Nephron (organoid): ENCODE measurements at regions not wholly inside any gene's neighbourhood (a gene's known extent, or its start where the extent isn't known, plus 50 kb on each side); places are given as distances from the start of the nearest gene placed in this dataset.
A peak's percentile ranks its signal among the peaks of the same experiment; 100 is the strongest.

Experiments
- H3K27ac Mint-ChIP-seq, 3 experiments: 2 replicates each; pipeline ENCODE4 v1.8.0; 2020; ENCODE audit warnings: mixed read lengths in 3 of 3, mild to moderate bottlenecking in 2 of 3, moderate library complexity in 1 of 3
- H3K27me3 Mint-ChIP-seq: 2 replicates; pipeline ENCODE4 v1.8.0; 2021; ENCODE audit warnings: low read depth, mild to moderate bottlenecking, moderate library complexity, mixed read lengths
- H3K36me3 Mint-ChIP-seq: 2 replicates; pipeline ENCODE4 v1.8.0; 2020; ENCODE audit warnings: low read depth, mixed read lengths
- H3K4me1 Mint-ChIP-seq: 2 replicates; pipeline ENCODE4 v1.8.0; 2020; ENCODE audit warnings: mixed read lengths
- H3K4me3 Mint-ChIP-seq, 3 experiments: 2 replicates each; pipeline ENCODE4 v1.8.0; 2020; ENCODE audit warnings: mild to moderate bottlenecking in 3 of 3, mixed read lengths in 3 of 3, moderate library complexity in 2 of 3
- H3K9me3 Mint-ChIP-seq: 2 replicates; pipeline ENCODE4 v1.8.0; 2020; ENCODE audit warnings: mixed read lengths
- TF ChIP-seq, protein P1 (sequence below), 3 experiments: fragments of 200-600 bp; sonication (generic); IDR thresholded peaks; one replicate each; pipeline ENCODE4 v1.5.0; 2021; ENCODE audit warnings: antibody characterized with exemption in 3 of 3; ENCODE audit not compliant: unreplicated experiment in 3 of 3

DNA sequence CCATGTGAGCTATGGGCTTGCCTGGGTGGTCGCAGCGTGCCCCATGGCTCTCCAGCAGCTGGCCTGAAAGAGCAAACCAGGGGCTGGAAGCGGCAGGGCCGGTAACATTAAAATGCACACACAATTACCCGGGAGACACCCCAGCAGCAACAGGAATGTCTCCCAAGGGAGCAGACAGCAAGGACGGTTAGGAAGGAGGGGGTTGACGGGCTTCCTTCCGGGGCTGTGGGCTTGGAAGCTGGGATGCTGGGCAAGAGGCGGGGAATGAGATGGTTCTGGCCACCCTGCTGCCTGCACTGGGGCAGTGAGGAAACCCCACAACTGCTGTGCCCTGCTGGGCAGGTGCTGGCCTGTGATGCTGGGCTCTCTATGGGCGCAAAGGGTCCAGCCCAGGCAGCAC lies 71.8 kb upstream of the ADAMTS2 start:
- H3K4me1 Mint-ChIP-seq: peaks cover 6% of the 10 kb centered on the region
- TF ChIP-seq, protein P1, sequence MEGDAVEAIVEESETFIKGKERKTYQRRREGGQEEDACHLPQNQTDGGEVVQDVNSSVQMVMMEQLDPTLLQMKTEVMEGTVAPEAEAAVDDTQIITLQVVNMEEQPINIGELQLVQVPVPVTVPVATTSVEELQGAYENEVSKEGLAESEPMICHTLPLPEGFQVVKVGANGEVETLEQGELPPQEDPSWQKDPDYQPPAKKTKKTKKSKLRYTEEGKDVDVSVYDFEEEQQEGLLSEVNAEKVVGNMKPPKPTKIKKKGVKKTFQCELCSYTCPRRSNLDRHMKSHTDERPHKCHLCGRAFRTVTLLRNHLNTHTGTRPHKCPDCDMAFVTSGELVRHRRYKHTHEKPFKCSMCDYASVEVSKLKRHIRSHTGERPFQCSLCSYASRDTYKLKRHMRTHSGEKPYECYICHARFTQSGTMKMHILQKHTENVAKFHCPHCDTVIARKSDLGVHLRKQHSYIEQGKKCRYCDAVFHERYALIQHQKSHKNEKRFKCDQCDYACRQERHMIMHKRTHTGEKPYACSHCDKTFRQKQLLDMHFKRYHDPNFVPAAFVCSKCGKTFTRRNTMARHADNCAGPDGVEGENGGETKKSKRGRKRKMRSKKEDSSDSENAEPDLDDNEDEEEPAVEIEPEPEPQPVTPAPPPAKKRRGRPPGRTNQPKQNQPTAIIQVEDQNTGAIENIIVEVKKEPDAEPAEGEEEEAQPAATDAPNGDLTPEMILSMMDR (IDR thresholded peaks at IDR 0.05; ENCODE audit: unreplicated experiment in 3 of 3): no peak
- H3K9me3 Mint-ChIP-seq: no peaks in the 10 kb centered on the region
- H3K4me3 Mint-ChIP-seq: no peak overlapping the region
- no peaks in the 10 kb centered on the region for H3K36me3 Mint-ChIP-seq
- H3K27me3 Mint-ChIP-seq: peaks cover 16% of the 10 kb centered on the region
- peak overlapping the region in 2 of 3 experiments; percentile 2 to 39 for H3K27ac Mint-ChIP-seq

DNA sequence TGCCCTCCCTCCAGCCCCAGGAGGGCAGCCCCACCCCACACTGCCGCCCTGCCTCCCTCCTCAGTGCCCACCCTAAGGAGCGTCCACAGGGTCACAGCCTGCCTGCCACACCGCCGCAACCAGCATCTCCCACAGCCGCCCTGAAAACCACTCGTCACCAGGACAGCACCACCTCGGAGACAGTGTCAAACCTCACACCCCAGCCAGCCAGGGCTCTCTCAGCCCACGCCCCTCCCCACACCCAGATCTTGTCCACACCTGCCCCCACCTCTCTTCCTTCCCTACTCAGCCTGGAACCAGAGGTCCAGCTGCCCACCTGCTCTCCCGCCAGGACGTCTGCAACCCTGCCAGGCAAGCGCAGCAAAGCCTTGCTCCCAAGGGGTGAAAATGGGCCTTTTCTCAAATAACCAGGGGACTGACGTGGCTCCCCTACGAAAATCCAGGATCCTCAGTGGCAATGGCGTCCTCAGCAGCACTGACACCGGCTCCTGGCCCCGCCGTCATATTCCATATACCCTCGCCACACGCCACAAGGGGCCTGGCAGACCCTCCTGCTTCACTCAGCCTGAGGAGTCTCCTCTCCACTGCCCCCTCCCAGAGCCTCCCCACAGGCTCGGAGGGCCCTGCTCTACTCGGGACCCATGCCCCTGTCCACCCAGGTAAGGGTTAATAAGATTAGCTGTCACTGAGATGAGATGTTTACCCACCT lies 71.0 kb upstream of the ADAMTS2 start:
- Mint-ChIP-seq H3K27me3 (peaks cover 16% of the 10 kb centered on the region), H3K9me3 (no peaks in the 10 kb centered on the region), H3K4me3 (no peak overlapping the region), H3K4me1 (peaks cover 6% of the 10 kb centered on the region), H3K36me3 (no peaks in the 10 kb centered on the region), H3K27ac (peak overlapping the region in 2 of 3 experiments; percentile 2 to 39)
- TF ChIP-seq, protein P1 (IDR thresholded peaks at IDR 0.05; ENCODE audit: unreplicated experiment in 3 of 3): no peak

DNA sequence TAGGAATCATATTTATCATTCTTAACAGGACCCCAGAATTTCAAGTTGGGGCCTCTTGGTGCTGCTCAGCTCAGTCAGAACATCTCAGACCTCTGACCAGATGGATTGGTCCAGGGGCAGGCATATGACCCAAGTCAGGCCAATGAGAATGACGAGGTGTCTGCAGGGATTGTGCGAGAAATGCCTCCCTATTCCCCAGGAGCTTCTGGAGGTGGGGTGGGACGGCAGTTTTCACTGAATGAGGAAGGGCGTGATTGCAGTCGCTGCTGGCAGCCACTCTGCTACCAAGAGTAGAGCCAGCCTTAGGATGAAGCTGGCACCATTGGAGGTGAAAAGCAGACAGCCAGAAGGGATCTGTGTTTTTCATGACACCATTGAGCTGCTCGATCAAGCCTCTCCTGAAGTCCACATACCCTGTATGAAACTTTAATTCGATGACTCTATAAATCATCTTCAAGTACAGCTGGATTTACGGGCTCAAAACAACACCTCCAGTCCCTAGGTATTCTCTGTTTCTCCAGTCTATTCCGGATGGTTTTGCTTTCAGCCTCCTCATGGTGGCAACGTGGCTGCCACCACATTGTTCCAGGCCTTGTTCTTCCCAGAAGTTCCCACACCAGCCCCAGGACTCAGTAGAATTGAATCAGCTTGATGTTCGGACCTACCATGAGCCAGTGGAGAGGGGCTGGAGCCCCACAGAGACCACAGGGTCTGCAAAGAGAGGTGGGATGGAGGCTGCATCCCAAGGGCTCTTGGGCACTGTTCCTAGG lies 70.2 kb upstream of the ADAMTS2 start:
- Mint-ChIP-seq H3K9me3 (no peaks in the 10 kb centered on the region), H3K27ac (peak overlapping the region in 2 of 3 experiments; percentile 23 to 41), H3K27me3 (peaks cover 16% of the 10 kb centered on the region), H3K4me1 (peaks cover 6% of the 10 kb centered on the region), H3K36me3 (no peaks in the 10 kb centered on the region), H3K4me3 (no peak overlapping the region)
- TF ChIP-seq, protein P1 (IDR thresholded peaks at IDR 0.05; ENCODE audit: unreplicated experiment in 3 of 3): no peak

DNA sequence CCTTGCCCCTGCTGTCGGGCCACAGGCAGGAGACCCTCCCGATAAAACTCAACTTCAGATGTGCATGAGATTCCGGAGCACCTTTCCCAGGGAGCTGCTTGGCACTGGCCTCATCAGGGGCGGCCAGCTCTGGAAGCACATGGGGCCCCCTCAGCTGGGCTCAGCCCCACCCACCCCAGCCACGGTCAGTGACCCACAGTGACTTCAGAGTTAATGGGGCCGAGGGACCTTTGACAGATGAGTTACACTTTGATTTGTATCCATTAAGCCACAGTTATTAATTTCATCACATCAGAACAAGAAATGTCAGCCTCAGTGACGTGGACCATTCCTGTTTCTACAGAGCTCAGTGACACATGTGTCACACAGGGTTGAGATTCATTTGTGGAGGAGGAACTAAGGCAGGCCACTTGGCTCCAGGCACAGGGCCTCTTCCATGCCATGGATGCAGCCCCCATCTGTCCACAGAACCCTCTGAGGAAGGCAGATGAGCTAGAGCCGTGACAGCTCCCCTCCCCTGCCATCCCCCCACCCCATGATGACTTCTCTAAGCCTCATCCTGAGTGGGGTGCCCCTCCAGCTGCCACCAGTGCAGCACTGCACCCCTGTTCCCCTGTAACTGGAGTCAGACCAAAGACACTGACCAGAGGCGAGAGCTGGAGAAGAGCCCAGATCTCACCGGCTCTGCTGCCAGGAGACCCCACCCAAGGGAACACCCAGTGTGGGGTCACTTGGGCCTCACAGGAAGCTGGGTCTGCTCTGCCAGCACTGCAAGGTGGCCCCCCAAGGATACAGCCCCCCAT lies 69.4 kb upstream of the ADAMTS2 start:
- H3K27ac Mint-ChIP-seq: peak overlapping the region in 2 of 3 experiments; percentile 23 to 41
- peaks cover 6% of the 10 kb centered on the region for H3K4me1 Mint-ChIP-seq
- H3K36me3 Mint-ChIP-seq: no peaks in the 10 kb centered on the region
- no peak overlapping the region for H3K4me3 Mint-ChIP-seq
- TF ChIP-seq, protein P1 (IDR thresholded peaks at IDR 0.05; ENCODE audit: unreplicated experiment in 3 of 3): no peak
- no peaks in the 10 kb centered on the region for H3K9me3 Mint-ChIP-seq
- H3K27me3 Mint-ChIP-seq: peaks cover 16% of the 10 kb centered on the region

DNA sequence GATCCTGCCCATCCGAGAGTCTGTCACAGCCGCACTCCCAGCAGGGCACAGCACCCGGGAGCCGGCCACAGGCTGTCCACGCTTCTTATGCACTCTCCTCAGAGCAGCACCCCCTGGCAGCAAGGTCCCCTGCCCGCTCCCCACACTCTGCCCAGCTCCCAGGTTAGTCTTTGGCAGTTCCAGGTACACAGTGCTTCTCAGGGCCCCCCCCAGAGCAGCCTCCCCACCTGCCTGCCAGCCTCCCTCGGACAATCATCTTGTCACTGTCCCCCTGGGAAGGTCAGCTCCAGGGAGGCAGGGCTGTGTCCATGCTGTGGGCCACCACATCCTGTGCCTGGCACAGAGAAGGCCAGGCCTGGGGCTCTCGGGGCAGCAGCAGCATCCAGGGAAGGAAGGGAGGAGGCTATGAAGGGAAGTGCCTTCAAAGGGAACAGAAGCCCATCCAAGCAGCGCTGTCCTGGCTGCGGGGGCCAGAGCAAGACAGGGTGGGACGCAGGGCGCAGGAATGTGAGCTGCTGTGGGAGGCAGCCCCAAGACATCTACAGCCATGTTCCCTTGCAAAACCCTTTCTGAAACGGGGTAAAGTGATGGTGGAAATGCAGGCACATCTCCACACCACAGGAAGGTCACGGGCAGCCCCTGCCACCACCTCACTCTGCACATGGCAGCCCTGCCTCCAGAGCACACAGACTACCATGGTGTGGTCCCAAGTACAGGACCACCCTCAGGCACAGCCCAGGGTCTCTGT lies 68.6 kb upstream of the ADAMTS2 start:
- Mint-ChIP-seq H3K27me3 (peaks cover 9% of the 10 kb centered on the region), H3K36me3 (no peaks in the 10 kb centered on the region), H3K4me1 (peaks cover 9% of the 10 kb centered on the region), H3K9me3 (no peaks in the 10 kb centered on the region), H3K4me3 (no peak overlapping the region), H3K27ac (peak overlapping the region in 1 of 3 experiments; percentile 22)
- TF ChIP-seq, protein P1 (IDR thresholded peaks at IDR 0.05; ENCODE audit: unreplicated experiment in 3 of 3): no peak
